ENCODE measurements at regions not wholly inside any gene's neighbourhood (a gene's known extent, or its start where the extent isn't known, plus 50 kb on each side); places are given as distances from the start of the nearest gene placed in this dataset.

DNA sequence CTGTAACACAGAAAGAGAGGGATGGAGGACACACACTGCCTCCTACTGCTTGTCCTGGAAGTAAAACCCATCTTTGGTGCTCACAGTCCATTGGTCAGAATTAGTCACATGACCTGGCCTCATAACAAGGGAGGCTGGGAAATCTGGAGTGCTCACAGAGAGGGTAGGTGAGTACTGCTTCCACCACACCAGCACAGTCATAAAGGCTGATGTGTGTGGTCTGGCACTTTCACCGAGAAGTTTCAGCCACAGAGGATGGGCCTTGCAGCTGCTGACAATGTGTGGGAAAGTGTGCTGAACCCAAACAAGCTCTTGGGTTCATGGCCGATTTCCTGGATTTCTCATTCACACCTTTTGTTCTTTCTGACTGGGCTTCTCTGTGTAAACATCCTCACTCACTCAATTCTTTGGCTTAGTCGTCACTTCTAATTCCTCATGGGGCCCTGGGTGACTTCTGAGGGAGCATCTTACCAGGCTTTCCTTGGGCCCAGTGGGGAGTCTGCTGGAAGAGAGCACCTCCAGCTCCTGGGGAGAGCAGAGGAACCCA is 100.7 kb downstream of the ASB7 start:
- no peak overlapping the region for H3K4me3 Mint-ChIP-seq
- no peaks in the 10 kb centered on the region for H3K36me3 Mint-ChIP-seq (ENCODE audit: low read depth)
- peaks cover 23% of the 10 kb centered on the region for H3K27me3 Mint-ChIP-seq (ENCODE audit: low read depth)
- H3K9me3 Mint-ChIP-seq, result peaks cover 3% of the 10 kb centered on the region
- peak; percentile 48 for DNase-seq (ENCODE audit: low spot score)
- peaks cover 3% of the 10 kb centered on the region for H3K4me1 Mint-ChIP-seq (ENCODE audit: low read depth)
- H3K27ac Mint-ChIP-seq, result no peak overlapping the region

DNA sequence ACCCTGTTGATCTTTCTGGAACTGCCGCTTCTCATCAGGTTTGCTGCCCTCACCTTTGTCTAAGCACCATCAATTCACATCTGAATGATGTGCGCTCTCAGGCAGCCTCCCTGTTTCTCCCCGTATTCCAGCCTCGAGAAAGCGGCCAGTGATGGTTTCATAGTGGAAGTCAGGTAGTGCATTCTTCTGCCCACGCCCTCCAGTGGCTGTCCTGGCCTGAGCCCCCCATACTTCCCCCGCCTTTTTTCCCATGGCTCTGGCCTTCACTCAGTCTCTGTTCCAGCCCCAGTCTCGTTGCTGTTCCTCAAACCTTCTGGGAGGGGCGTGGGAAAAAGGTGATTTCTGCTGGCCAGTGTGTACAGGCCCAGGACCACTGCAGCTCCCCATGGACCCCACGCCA is 101.3 kb downstream of the ASB7 start:
- H3K9me3 Mint-ChIP-seq, result peaks cover 3% of the 10 kb centered on the region
- peaks cover 3% of the 10 kb centered on the region for H3K4me1 Mint-ChIP-seq (ENCODE audit: low read depth)
- H3K27ac Mint-ChIP-seq, result no peak overlapping the region
- no peaks in the 10 kb centered on the region for H3K36me3 Mint-ChIP-seq (ENCODE audit: low read depth)
- DNase-seq (ENCODE audit: low spot score), result no peak
- peaks cover 24% of the 10 kb centered on the region for H3K27me3 Mint-ChIP-seq (ENCODE audit: low read depth)
- no peak overlapping the region for H3K4me3 Mint-ChIP-seq

DNA sequence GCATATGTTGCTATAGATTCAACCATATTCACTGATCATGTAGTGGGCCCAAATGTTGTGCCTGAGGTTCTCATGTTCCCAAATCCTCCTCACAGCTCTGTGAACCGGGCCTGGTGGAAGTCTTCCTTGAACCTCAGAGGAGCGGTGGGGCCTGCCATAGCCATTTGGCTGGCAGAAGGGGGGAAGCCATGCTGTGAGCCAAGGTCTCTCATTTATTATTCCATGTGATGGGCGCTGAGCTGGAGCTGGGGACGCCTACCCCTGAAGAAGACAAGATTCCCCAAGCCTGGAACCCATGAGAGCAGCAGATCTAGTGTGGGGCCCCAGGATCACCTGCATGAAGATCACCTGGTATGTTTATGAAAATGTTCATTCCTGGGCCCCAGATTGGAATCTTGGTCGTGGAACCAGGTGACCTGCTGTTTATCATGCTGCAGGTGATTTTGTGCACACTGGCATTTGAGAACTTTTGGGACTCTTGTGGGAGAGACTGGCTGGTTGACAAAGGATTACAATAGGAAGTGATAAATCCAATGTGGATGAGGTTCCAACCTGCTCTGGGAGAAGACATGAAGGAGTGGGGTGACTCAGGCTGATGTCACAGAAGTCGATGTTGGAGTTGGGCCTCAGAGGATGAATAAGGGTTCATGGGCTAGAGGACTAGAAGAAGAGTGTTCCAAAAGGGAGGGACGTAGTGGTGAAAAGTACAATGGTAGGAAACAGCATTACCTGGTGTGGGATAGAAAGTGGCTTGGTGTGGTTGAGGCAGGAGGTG is 102.1 kb downstream of the ASB7 start:
- peaks cover 3% of the 10 kb centered on the region for H3K4me1 Mint-ChIP-seq (ENCODE audit: low read depth)
- peaks cover 3% of the 10 kb centered on the region for H3K9me3 Mint-ChIP-seq
- H3K27me3 Mint-ChIP-seq (ENCODE audit: low read depth), result peaks cover 19% of the 10 kb centered on the region
- H3K27ac Mint-ChIP-seq, result no peak overlapping the region
- no peaks in the 10 kb centered on the region for H3K36me3 Mint-ChIP-seq (ENCODE audit: low read depth)
- H3K4me3 Mint-ChIP-seq, result no peak overlapping the region
- DNase-seq (ENCODE audit: low spot score), result no peak

DNA sequence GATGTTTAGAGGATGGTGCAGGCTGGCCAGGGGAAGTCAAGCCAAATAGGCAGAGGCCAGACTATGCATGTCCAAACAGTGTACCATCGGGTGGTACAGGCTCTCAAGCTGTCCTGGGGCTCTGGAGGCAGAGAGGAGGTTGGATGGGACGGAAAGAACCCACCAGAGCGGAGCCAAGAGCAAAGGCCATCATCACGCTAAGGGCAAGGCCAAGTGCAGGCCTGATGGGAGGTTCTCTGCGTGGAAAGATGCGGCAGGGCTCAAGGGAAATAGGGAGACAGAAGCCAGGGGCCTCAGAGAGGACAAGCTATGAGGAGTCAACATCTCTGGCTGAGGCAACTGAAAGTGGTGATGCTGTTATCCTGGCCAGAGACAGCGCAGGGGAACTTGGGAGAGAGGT is 102.7 kb downstream of the ASB7 start:
- H3K36me3 Mint-ChIP-seq (ENCODE audit: low read depth), result no peaks in the 10 kb centered on the region
- H3K27me3 Mint-ChIP-seq (ENCODE audit: low read depth), result peaks cover 22% of the 10 kb centered on the region
- H3K27ac Mint-ChIP-seq, result no peak overlapping the region
- H3K4me3 Mint-ChIP-seq, result no peak overlapping the region
- DNase-seq (ENCODE audit: low spot score), result no peak
- H3K4me1 Mint-ChIP-seq (ENCODE audit: low read depth), result peaks cover 3% of the 10 kb centered on the region
- H3K9me3 Mint-ChIP-seq, result peaks cover 9% of the 10 kb centered on the region

DNA sequence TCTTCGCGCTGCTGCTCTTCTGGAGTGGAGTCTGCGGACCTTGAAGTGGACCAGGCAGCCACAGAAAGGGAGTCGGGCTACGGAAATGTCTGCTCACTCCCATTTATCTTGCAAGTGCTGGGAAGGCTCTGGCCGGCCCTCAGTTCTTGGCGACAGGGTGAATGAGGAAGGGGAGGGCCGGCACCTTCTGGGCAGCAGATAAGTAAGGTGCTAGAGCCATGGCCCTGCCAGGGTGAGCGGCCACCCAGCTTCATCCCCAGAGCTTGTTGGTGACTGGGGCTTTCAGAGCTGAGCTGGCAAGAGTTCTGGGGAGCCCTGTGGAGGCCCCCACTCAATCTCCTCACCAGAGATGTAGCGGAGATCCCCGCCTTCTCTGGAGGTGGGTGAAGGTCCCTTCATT is 103.5 kb downstream of the ASB7 start:
- peaks cover 20% of the 10 kb centered on the region for H3K27me3 Mint-ChIP-seq (ENCODE audit: low read depth)
- DNase-seq (ENCODE audit: low spot score), result no peak
- H3K4me1 Mint-ChIP-seq (ENCODE audit: low read depth), result peaks cover 3% of the 10 kb centered on the region
- peaks cover 15% of the 10 kb centered on the region for H3K9me3 Mint-ChIP-seq
- no peaks in the 10 kb centered on the region for H3K36me3 Mint-ChIP-seq (ENCODE audit: low read depth)
- no peak overlapping the region for H3K4me3 Mint-ChIP-seq
- no peak overlapping the region for H3K27ac Mint-ChIP-seq

DNA sequence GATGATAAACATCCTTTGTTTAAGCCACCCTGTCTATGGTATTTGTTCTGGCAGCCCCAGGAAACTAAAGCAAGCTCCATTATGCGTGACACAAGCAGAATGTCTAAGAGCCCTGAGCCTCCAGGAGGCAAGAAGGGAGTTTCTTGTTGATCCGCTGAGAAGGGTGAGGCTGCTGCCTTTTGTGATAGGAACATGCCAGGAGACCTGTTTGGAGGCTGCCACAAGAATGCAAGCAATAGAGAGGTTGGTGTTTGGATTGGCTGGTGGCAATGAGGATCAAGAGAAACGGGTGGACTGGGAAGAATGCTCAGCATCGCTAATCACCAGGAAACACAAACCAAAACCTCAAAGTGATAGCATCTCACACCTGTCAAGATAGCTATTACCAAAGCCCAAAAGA is 104.8 kb downstream of the ASB7 start:
- no peak overlapping the region for H3K27ac Mint-ChIP-seq

DNA sequence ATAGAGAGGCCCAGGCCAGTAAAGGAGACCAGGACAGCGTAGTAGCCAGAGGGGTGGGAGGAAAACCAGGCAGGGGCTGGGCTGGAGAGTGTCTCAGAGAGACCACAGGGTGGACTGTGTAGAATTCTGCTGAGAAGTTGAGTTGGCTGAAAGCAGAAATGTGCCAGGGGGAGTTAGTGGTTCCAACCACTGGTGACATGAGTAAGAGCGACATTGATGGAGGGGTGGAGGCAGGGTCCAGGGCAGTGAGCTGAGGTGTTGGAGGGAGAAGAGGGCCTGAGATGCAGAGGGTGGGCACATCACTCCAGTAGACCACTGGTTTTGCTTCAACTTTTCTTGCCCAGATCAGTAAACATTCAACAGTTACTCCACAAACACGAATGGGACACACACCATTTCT is 106.5 kb downstream of the ASB7 start:
- DNase-seq (ENCODE audit: low spot score), result no peak
- Mint-ChIP-seq H3K27me3 (ENCODE audit: low read depth) (peaks cover 11% of the 10 kb centered on the region), H3K4me3 (no peak overlapping the region), H3K36me3 (ENCODE audit: low read depth) (no peaks in the 10 kb centered on the region), H3K9me3 (peaks cover 15% of the 10 kb centered on the region), H3K4me1 (ENCODE audit: low read depth) (no peaks in the 10 kb centered on the region), H3K27ac (no peak overlapping the region)

More for the DNA sequence above, 104.8 kb downstream of the ASB7 start:
- peaks cover 3% of the 10 kb centered on the region for H3K4me1 Mint-ChIP-seq (ENCODE audit: low read depth)
- peaks cover 15% of the 10 kb centered on the region for H3K9me3 Mint-ChIP-seq
- peaks cover 15% of the 10 kb centered on the region for H3K27me3 Mint-ChIP-seq (ENCODE audit: low read depth)
- H3K36me3 Mint-ChIP-seq (ENCODE audit: low read depth), result no peaks in the 10 kb centered on the region
- DNase-seq (ENCODE audit: low spot score), result no peak
- no peak overlapping the region for H3K4me3 Mint-ChIP-seq

DNA sequence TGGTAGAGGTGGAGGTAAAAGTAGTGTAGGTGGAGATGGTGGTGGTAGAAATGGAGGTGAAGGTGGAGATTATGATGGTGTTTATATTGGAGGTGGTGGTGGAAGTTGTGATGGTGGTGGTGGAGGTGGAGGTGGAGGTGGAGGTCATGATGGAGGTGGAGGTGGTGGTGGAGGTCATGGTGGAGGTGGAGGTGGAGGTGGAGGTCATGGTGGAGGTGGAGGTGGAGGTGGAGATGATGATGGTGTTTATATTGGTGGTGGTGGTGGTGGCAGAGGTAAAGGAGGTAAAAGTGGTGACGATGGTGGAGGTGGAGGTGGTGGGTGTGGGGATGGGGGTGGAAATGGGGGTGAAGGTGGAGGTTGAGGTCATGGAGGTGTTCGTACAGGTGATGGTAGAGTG is 107.8 kb downstream of the ASB7 start:
- no peaks in the 10 kb centered on the region for H3K36me3 Mint-ChIP-seq (ENCODE audit: low read depth)
- H3K9me3 Mint-ChIP-seq, result peaks cover 15% of the 10 kb centered on the region
- no peaks in the 10 kb centered on the region for H3K4me1 Mint-ChIP-seq (ENCODE audit: low read depth)
- peaks cover 11% of the 10 kb centered on the region for H3K27me3 Mint-ChIP-seq (ENCODE audit: low read depth)
- H3K27ac Mint-ChIP-seq, result no peak overlapping the region
- DNase-seq (ENCODE audit: low spot score), result no peak
- H3K4me3 Mint-ChIP-seq, result no peak overlapping the region

DNA sequence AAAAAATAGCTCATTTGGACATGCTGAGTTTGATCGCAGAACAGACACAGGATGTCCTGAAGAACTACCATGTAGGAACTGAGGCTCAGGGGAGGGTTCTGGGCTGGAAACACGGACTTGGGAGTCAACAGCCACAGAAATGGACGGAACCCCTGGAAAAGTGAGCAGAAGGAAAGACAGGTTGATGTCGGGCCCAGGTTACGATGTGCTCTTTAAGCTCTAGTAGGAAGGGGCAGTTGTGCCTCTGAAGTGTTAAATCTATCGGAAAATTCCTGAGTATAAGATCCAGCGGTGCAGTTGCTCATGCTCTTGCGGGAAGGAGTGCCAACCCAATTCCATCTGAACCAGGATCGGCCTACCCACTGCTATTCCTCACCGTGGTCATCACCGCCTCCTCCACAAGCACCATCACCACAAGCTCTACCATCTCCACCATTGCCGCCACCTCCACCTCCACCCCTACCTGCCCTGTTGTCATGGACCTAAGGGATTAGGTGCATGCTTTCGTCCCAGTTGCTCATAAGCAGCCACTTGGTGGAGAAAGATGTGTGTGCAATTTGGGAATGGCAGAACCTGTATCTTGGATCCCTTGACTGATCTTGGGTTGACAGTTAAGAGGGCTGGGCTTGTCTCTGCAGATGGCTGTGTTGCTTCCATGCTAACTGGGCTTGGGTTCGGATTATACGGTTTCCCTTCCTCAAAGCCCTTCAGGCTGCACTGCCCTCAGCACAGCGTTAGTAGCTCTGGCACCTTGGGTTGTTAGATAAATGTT is 108.5 kb downstream of the ASB7 start:
- no peak overlapping the region for H3K27ac Mint-ChIP-seq
- H3K4me3 Mint-ChIP-seq, result no peak overlapping the region
- no peaks in the 10 kb centered on the region for H3K36me3 Mint-ChIP-seq (ENCODE audit: low read depth)
- no peak for DNase-seq (ENCODE audit: low spot score)
- peaks cover 11% of the 10 kb centered on the region for H3K27me3 Mint-ChIP-seq (ENCODE audit: low read depth)
- H3K9me3 Mint-ChIP-seq, result peaks cover 15% of the 10 kb centered on the region
- H3K4me1 Mint-ChIP-seq (ENCODE audit: low read depth), result no peaks in the 10 kb centered on the region

DNA sequence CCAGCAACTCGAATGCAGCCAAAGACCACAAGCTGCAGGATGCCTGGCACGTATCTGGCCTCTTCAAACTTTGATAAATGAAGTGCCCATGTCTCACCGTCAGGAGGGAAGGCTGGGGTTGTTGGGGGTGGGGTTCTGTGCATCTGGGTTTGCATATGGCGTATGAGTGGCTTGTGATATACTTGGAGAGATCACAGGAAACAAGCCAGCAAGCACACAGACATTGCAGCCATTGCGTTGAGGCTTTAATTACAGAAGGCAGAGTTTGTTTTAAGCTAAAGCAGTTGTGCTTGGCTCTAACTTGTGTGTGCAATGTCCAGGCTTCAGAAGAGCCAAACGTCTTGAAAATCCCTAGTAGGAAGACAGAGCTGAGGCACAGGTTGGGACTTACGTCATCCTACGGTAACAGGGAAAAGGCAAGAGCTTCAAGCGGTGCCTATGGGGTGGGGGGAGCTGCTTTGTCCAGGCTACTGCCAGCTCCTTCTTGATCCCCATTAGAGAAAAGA is 109.2 kb downstream of the ASB7 start:
- Mint-ChIP-seq H3K36me3 (ENCODE audit: low read depth) (no peaks in the 10 kb centered on the region), H3K4me3 (no peak overlapping the region), H3K27ac (no peak overlapping the region), H3K4me1 (ENCODE audit: low read depth) (no peaks in the 10 kb centered on the region), H3K27me3 (ENCODE audit: low read depth) (peaks cover 11% of the 10 kb centered on the region), H3K9me3 (peaks cover 15% of the 10 kb centered on the region)
- DNase-seq (ENCODE audit: low spot score), result no peak

DNA sequence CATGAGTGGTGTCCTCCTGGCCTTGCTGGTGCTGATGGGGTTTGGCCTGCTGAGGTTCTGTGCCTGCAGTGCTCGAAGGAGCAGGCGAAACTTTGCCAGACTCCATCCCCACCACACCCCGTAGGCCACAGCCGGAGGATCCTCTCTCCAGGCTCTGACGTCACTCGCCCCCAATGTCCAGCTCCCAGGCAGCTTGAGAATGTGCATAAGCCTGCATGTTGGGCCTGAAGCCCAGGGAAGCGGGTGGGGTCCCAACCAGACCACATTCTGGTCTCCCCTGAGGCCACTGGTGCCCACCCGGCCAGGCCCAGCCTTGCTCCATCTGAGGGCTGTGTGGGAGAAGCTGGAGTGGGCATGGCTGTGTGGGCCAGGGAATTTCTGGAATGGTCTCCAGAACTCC is 109.8 kb downstream of the ASB7 start:
- DNase-seq (ENCODE audit: low spot score), result no peak
- no peaks in the 10 kb centered on the region for H3K36me3 Mint-ChIP-seq (ENCODE audit: low read depth)
- no peak overlapping the region for H3K27ac Mint-ChIP-seq
- no peak overlapping the region for H3K4me3 Mint-ChIP-seq
- H3K27me3 Mint-ChIP-seq (ENCODE audit: low read depth), result peaks cover 9% of the 10 kb centered on the region
- no peaks in the 10 kb centered on the region for H3K4me1 Mint-ChIP-seq (ENCODE audit: low read depth)
- peaks cover 15% of the 10 kb centered on the region for H3K9me3 Mint-ChIP-seq

DNA sequence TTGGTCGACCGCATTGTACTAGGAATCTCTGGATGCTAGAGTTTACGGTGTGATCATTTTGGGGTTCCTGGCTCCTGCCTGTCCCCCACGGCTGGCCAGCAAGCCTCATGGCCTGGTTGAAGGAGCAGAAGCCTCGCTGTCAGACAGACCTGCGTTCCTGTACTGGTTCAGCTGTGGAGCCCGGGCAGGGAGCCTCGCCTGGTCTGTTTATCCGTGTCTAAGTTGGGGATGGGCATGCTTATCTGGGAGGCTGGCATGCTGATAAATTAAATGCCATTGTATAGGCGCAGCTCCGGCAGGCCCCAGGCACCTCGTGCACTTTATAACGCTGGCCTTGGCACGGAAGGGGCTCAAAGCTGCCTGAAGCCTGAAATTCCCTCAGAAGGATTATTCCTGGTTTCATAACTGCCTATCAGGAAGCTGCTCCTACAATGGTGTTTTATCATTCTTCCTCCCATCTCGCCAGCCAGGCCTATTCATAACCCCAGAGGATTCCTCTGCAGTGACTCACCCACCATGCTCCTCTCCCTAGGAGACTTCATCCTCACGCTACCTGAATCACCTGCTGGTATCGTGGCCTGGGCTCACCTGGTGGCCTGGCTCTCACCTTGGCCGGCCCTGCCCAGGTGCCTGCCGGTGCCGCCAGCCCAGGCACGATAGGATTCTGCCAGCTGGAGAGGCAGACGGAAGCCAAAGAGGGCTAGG is 110.9 kb downstream of the ASB7 start:
- Mint-ChIP-seq H3K27me3 (ENCODE audit: low read depth) (peaks cover 6% of the 10 kb centered on the region), H3K4me1 (ENCODE audit: low read depth) (no peaks in the 10 kb centered on the region), H3K27ac (no peak overlapping the region), H3K9me3 (peaks cover 12% of the 10 kb centered on the region), H3K4me3 (no peak overlapping the region), H3K36me3 (ENCODE audit: low read depth) (no peaks in the 10 kb centered on the region)
- no peak for DNase-seq (ENCODE audit: low spot score)

DNA sequence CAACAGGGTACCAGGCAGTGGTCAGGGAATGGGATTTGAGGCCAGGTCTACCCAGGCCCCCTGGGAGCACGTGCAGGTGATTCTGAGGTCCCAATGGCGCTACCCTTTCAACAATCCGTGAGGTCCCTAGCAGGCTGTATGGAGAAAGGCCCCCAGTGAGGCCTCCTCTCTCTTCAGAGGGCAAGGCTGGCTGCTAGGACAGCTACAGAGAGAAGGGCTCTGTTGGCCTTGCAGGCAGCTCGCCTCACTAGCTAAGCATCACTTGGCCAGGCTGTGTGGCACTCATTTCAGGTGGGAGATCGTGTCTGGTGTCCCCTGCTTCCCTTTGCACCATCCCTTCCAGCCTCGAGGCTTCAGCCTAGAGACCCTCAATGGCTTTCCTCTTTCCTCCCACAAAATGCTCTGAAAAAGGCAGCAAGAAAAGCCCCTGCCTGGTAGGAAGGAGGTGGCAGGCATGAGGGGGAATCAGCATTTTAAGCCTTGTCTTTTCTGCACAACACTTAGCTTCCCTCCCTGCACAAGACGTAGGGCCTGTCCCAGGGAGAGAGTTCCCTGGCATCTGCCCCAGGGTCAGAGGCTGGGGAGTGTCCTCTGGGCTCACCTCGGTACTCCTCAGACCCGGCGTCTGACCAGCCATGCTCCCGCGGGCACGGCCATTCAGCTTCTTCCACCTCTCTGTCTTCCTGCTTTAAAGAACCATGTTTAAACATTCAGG is 111.8 kb downstream of the ASB7 start:
- no peaks in the 10 kb centered on the region for H3K4me1 Mint-ChIP-seq (ENCODE audit: low read depth)
- no peak overlapping the region for H3K4me3 Mint-ChIP-seq
- H3K27ac Mint-ChIP-seq, result no peak overlapping the region
- peaks cover 4% of the 10 kb centered on the region for H3K27me3 Mint-ChIP-seq (ENCODE audit: low read depth)
- no peaks in the 10 kb centered on the region for H3K36me3 Mint-ChIP-seq (ENCODE audit: low read depth)
- H3K9me3 Mint-ChIP-seq, result peaks cover 12% of the 10 kb centered on the region
- no peak for DNase-seq (ENCODE audit: low spot score)
